Fibroblast of lung (primary cell): ENCODE measurements at regions not wholly inside any gene's neighbourhood (a gene's known extent, or its start where the extent isn't known, plus 50 kb on each side); places are given as distances from the start of the nearest gene placed in this dataset.

Source experiments
- EZH2 ChIP-seq: IDR thresholded peaks from 2 replicates; pipeline ENCODE4 v1.5.1; 2012; ENCODE audit warnings: low read length, control low read depth, mild to moderate bottlenecking; ENCODE audit errors: missing control alignments
- TF ChIP-seq, protein P1 (sequence below), 2 donors: IDR thresholded peaks in 1 of 2; conservative IDR thresholded peaks in 1 of 2; 1 replicate in 1 of 2; 2 replicates in 1 of 2; pipeline ENCODE4 v1.5.1; 2011 to 2012; ENCODE audit warnings: low read length in 2 of 2, control low read depth in 1 of 2, inconsistent platforms in 1 of 2, low read depth in 1 of 2, mild to moderate bottlenecking in 1 of 2

GRCh38 chr2:4255491-4255890, 552.1 kb downstream of the DCDC2C start:
- no peak for TF ChIP-seq EZH2
- TF ChIP-seq, protein P1, sequence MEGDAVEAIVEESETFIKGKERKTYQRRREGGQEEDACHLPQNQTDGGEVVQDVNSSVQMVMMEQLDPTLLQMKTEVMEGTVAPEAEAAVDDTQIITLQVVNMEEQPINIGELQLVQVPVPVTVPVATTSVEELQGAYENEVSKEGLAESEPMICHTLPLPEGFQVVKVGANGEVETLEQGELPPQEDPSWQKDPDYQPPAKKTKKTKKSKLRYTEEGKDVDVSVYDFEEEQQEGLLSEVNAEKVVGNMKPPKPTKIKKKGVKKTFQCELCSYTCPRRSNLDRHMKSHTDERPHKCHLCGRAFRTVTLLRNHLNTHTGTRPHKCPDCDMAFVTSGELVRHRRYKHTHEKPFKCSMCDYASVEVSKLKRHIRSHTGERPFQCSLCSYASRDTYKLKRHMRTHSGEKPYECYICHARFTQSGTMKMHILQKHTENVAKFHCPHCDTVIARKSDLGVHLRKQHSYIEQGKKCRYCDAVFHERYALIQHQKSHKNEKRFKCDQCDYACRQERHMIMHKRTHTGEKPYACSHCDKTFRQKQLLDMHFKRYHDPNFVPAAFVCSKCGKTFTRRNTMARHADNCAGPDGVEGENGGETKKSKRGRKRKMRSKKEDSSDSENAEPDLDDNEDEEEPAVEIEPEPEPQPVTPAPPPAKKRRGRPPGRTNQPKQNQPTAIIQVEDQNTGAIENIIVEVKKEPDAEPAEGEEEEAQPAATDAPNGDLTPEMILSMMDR (conservative IDR thresholded peaks at IDR 0.05 in 1 of 2, IDR thresholded peaks at IDR 0.05 in 1 of 2; ENCODE audit: low read depth in 1 of 2, low read length in 2 of 2) = no peak
